ENCODE measurements at regions not wholly inside any gene's neighbourhood (a gene's known extent, or its start where the extent isn't known, plus 50 kb on each side); places are given as distances from the start of the nearest gene placed in this dataset.
"Not testable (repeated sequence)": the region's sequence is repeated elsewhere in the genome, so short reads cannot be mapped to it uniquely, and the experiment has no call there.

GRCh38 chr10:63675171-63675570 lies 154.0 kb downstream of the REEP3 start:
- DNase-seq (ENCODE audit: low spot score), result no peak

DNA sequence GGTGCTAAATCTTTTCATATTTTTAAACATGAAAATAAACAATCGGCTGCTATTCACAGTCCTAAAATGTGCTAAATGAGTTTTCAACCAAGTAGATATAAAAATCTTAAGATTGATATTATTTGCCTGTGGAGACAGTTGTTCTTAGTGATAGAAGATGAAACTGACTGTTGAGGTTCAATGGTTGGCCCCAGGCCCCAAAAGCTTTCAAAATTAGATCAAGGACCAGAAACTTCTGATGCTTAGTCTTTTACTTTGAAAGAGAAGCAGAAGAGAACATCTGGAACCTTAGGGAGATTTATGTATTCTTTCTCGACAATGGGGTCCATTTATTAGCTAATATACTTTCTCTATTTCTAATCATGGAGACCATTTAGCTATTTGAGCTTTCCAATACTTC lies 155.8 kb downstream of the REEP3 start:
- no peak for DNase-seq (ENCODE audit: low spot score)

GRCh38 chr10:63680545-63680944 lies 159.3 kb downstream of the REEP3 start:
- DNase-seq (ENCODE audit: low spot score), result not testable (repeated sequence)

DNA sequence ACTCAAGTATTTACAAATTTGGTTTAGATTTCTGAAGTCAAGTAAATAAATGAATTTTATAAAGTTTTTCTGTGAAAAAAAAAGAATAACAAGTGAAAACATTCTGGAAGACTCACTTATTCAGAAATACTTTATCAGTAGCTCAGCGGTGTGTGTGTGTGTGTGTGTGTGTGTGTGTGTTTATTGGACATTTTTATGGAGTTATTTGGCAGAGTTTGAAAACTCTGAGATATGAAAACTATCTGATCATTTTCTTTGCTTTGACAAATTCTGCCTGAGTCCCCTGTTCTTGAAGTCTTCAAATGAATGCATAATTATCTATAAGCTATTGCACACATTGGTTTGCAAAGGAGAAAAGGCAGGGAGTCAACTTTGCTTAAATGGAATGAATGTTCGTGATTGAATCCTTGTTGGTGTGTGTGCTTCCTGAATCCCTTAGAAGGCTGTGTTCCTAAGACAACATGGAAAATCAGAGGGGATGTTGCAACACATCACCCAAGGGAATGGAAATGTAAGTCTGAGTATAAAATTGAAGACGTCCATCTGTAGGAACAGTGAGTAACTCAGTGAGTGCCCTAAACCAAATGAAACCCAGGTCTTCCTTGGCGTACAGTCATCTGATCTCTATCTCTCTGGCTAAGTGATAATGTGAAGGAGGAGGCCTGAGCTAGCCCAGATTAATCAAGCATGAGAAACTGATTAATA lies 160.9 kb downstream of the REEP3 start:
- no peak for DNase-seq (ENCODE audit: low spot score)

GRCh38 chr10:63682698-63683052 lies 161.5 kb downstream of the REEP3 start:
- not testable (repeated sequence) for DNase-seq (ENCODE audit: low spot score)

GRCh38 chr10:63683223-63683622 lies 162.0 kb downstream of the REEP3 start:
- DNase-seq (ENCODE audit: low spot score), result no peak

- DNase-seq (ENCODE audit: low spot score), result no peak
These were observed 162.5 kb downstream of the REEP3 start for GRCh38 chr10:63683686-63684085.

DNA sequence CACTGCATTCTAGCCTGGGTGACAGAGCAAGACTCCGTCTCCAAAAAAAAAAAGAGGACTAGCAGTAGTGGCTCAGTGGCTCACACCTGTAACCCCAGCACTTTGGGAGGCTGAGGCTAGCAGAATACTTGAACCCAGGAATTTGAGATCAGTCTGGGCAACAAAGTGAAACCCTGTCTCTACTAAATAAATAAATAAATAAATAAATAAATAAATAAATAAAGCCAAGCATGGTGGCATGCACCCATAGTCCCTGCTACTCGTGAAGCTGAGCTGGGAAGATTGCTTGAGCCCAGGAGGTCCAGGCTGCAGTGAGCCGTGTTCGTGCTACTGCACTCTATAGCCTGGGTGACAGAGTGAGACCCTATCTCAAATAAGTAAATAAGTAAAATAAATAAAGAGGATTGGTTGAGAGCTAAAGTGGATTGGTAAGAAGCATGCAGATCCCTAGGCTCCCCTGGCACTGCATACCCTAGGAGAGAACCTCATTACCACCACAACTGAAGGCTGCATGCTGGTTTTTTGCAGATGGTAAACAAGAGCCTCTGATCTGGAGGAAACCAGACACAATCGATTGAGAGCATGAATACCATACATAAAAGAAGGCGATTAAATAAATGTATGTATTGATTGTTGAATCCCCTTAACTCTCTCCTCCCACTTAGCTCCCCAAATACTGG lies 163.2 kb downstream of the REEP3 start:
- DNase-seq (ENCODE audit: low spot score), result no peak

DNA sequence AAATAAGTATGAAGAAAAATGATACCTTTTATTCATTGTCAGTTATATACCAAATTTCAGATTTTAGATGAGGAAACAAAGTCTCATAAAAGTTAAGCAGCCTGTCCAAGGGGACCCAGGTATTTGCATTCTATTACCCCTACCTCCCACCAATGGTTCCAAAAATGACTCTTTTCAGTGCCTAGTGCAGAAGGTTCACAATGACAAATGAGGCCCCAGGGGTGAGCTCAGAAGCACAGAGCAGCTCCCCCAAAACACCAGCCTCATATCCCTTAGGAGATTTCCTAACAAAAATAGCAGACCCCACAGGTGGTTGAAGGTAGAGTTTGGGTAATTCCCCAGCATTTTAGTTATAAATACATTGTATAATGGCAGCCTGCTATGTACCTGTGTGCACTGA lies 168.6 kb downstream of the REEP3 start:
- no peak for DNase-seq (ENCODE audit: low spot score)

DNA sequence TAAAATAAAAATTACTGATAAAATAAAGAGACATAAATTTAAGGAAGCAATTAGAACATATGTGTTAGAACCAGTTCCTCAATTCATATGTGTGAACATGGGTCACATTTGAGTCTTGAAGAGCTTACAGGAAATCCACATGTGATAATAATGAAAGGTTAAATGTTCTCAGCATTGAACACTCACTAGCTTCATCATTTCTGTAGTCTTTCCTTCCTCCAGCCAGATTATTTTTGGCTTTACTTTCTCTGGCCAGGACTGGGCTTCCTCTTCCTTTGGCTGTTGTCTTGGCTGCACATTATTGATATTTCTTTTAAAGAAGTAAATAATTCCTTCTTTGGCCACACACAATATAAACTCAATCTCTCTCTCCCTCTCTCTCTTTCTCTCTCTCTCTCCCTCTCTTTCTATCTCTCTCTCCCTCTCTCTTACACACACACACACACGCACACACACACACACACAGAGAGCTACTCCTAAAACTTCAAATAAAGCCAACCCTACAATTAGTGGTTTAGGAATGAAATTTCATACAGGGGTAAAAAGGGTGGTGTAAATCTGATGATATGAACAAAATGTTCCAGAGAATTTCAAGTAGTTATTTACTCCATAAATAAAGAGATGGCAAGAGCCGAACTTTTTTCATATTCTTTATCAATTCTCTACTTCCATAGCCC lies 171.2 kb downstream of the REEP3 start:
- no peak for DNase-seq (ENCODE audit: low spot score)

DNA sequence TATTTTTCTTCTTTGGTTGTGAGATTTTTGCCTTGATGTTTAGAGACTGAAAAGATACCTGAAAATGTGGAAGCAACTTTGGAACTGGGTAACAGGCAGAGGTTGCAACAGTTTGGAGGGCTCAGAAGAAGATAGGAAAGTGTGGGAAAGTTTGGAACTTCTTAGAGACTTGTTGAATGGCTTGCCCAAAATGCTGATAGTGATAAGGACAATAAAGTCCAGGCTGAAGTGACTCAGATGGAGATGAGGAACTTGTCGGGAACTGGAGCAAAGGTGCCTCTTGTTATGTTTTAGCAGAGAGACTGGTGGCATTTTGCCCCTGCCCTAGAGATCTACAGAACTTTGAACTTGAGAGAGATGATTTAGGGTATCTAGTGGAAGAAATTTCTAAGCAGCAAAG lies 171.8 kb downstream of the REEP3 start:
- not testable (repeated sequence) for DNase-seq (ENCODE audit: low spot score)

GRCh38 chr10:63696205-63696604 lies 175.0 kb downstream of the REEP3 start:
- no peak for DNase-seq (ENCODE audit: low spot score)

- peak; percentile 42 for DNase-seq (ENCODE audit: low spot score)
These were observed 177.0 kb downstream of the REEP3 start for GRCh38 chr10:63697956-63698786.

- DNase-seq (ENCODE audit: low spot score), result no peak
These were observed 177.6 kb downstream of the REEP3 start for GRCh38 chr10:63698787-63699150.

GRCh38 chr10:63699785-63700613 lies 178.8 kb downstream of the REEP3 start:
- no peak for DNase-seq (ENCODE audit: low spot score)

DNA sequence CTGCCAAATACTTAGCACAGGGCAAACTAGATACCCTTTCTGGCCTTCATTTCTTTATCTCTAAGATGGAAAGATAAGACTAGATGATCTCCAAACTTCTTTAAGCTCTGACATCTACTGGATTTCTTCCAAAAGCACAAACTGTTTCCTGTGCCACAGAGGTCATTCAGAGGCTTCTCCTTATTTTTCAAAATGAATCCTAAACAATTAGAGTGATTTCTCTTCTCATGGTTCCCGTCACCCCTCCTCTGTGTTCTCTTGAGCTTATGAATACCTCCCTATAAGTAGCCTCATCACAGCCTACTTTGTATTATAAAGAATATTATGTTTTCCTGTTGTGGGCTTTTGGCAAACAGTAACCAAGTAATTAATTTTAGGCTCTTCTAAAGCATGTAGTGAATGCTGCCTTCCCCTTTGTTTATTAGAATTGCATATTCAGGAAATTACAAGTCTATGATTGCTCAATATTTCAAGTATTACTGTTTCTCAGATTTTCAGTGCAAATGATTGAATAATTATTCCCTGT lies 179.5 kb downstream of the REEP3 start:
- no peak for DNase-seq (ENCODE audit: low spot score)

DNA sequence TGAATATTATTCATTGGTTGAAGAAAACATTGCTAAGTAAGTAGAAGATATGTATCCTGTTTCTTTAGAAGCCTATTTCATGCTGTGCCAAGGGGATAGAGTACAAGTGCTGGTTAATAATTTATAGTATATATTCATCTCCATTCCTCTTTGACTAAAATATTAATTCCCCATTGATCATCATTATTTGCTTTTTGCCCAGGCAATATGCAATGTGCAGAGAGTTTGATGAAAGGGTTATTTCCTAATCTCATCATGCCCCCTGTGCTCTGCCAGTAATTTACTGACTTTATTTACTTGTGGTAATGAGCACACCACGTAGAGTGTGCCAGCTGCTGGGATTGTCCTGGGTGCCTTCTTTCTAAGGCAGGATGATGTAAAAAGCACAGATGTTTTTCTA lies 180.9 kb downstream of the REEP3 start:
- DNase-seq (ENCODE audit: low spot score), result no peak

GRCh38 chr10:63703113-63703670 lies 182.0 kb downstream of the REEP3 start:
- DNase-seq (ENCODE audit: low spot score), result peak; percentile 39

DNA sequence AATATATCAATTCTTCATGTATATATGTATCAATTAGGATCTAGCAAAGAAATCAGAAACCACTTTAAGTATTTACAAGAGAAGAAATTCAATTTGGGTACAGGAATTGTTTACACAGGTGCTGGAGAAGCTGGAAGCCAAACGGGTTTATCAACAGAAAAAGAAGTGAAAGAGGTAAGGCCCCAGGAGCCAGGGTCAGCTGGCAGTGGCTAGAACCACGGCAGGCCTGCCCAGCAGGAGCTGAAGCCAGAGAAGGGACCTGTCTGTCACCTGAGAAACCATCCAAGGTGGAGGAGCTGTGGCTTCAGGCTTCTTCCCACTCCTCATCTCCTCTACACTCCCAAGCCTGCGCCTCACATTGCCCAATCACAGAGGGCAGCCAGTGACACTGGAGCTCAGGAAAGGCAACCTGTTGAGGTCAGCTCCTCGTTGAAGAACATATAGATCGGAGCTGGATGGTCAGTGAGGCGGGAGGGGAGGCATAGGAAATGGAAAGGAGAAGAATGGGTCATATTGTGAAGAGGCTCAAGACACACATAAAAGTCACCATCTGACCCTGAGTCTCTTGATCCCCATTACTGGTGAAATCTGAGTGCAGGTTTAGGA lies 182.6 kb downstream of the REEP3 start:
- no peak for DNase-seq (ENCODE audit: low spot score)

GRCh38 chr10:63707254-63707910 lies 186.2 kb downstream of the REEP3 start:
- DNase-seq (ENCODE audit: low spot score), result no peak
